Activated CD4-positive, alpha-beta T cell treated with anti-CD3 and anti-CD28 coated beads, Interleukin-2, amount 50 U/mL, for 16 hours (primary cell): ENCODE measurements at regions not wholly inside any gene's neighbourhood (a gene's known extent, or its start where the extent isn't known, plus 50 kb on each side); places are given as distances from the start of the nearest gene placed in this dataset.
"Not testable (repeated sequence)": the region's sequence is repeated elsewhere in the genome, so short reads cannot be mapped to it uniquely, and the experiment has no call there.

Experiments
- DNase-seq: peaks from one replicate; pipeline ENCODE4 v3.0.0-alpha.2; 2020

GRCh38 chr20:26214991-26215390, 518.3 kb upstream of the ZNF337 start:
- no peak for DNase-seq

- no peak for DNase-seq
Measured at GRCh38 chr20:26209171-26209941, 512.7 kb upstream of the ZNF337 start.

GRCh38 chr20:26208296-26209091, 511.8 kb upstream of the ZNF337 start:
- DNase-seq, result no peak

- not testable (repeated sequence) for DNase-seq
Measured at GRCh38 chr20:26207967-26208295, 511.3 kb upstream of the ZNF337 start.

GRCh38 chr20:26207237-26207966, 510.7 kb upstream of the ZNF337 start:
- no peak for DNase-seq

GRCh38 chr20:26205350-26205749, 508.7 kb upstream of the ZNF337 start:
- DNase-seq, result no peak

GRCh38 chr20:26201026-26201425, 504.4 kb upstream of the ZNF337 start:
- not testable (repeated sequence) for DNase-seq

- DNase-seq, result not testable (repeated sequence)
Measured at GRCh38 chr20:26187329-26187728, 490.7 kb upstream of the ZNF337 start.

- not testable (repeated sequence) for DNase-seq
Measured at GRCh38 chr20:26183720-26184119, 487.1 kb upstream of the ZNF337 start.

GRCh38 chr20:26181364-26181763, 484.7 kb upstream of the ZNF337 start:
- not testable (repeated sequence) for DNase-seq

- not testable (repeated sequence) for DNase-seq
Measured at GRCh38 chr20:26171875-26172274, 475.2 kb upstream of the ZNF337 start.

- DNase-seq, result no peak
Measured at GRCh38 chr20:26169506-26169905, 472.9 kb upstream of the ZNF337 start.

GRCh38 chr20:26167499-26167898, 470.8 kb upstream of the ZNF337 start:
- DNase-seq, result no peak

- DNase-seq, result no peak
Measured at GRCh38 chr20:26163890-26164289, 467.2 kb upstream of the ZNF337 start.

GRCh38 chr20:26163151-26163550, 466.5 kb upstream of the ZNF337 start:
- DNase-seq, result not testable (repeated sequence)

- not testable (repeated sequence) for DNase-seq
Measured at GRCh38 chr20:26161741-26162140, 465.1 kb upstream of the ZNF337 start.

- DNase-seq, result not testable (repeated sequence)
Measured at GRCh38 chr20:26160916-26161315, 464.3 kb upstream of the ZNF337 start.

GRCh38 chr20:26154224-26154623, 457.6 kb upstream of the ZNF337 start:
- no peak for DNase-seq

GRCh38 chr20:26135325-26136110, 438.9 kb upstream of the ZNF337 start:
- DNase-seq, result no peak

- no peak for DNase-seq
Measured at GRCh38 chr20:26134606-26135005, 438.0 kb upstream of the ZNF337 start.

GRCh38 chr20:26133794-26134193, 437.1 kb upstream of the ZNF337 start:
- DNase-seq, result not testable (repeated sequence)

- DNase-seq, result not testable (repeated sequence)
Measured at GRCh38 chr20:26120920-26121319, 424.3 kb upstream of the ZNF337 start.

- DNase-seq, result not testable (repeated sequence)
Measured at GRCh38 chr20:26094498-26094897, 397.8 kb upstream of the ZNF337 start.
